ENCODE measurements at regions not wholly inside any gene's neighbourhood (a gene's known extent, or its start where the extent isn't known, plus 50 kb on each side); places are given as distances from the start of the nearest gene placed in this dataset.
"Not testable (repeated sequence)": the region's sequence is repeated elsewhere in the genome, so short reads cannot be mapped to it uniquely, and the experiment has no call there.

DNA sequence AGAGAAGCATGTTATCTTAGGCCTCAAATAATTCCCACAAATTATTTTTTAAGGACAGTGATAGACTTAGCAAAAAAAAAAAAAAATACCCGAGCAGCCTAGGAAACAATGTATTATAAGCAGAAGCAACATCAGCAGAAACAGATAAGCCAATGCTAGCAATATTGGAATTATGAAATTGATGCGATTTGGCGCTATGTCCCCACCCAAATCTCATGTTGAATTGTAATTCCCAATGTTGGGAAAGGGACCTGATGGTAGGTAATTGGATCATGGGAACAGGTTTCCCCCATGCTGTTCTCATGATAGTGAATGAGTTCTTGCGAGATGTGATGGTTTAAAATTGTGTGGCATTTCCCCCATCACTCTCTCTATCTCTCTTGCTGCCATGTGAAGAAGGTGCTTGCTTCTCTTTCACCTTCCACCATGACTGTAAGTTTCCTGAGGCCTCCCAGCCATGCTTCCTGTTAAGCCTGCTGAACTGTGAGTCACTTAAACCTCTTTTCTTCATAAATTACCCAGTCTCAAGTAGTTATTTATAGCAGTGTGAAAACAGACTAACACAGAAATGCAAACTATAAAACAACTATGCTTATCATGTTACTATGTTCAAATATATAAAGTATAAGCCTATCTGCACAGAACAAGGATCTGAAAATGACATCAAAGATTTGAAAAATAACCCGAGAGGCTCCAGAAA lies 75.6 kb upstream of the HIVEP3 start:
- DNase-seq (ENCODE audit: low read depth in 3 of 3, low spot score in 2 of 3) = no peak

DNA sequence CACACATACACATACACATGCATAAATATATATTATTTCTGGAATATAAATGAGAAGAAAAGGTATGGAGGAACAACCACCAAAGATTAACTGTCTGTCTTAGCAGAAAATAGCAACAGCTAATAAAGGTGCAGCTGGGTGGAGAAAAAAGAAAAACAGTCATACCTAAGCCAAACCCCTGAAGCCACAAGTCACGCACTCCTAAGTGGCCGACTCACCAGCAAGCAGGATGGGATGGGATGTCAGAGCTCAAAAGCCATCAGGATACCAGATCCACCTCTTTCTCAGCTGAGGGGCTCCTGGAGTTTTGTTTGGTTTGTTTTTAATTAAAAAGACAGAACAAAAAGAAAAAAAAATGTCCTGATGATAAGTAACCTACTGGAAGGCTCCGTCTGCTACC lies 64.7 kb upstream of the HIVEP3 start:
- DNase-seq (ENCODE audit: low read depth in 3 of 3, low spot score in 2 of 3) = no peak

DNA sequence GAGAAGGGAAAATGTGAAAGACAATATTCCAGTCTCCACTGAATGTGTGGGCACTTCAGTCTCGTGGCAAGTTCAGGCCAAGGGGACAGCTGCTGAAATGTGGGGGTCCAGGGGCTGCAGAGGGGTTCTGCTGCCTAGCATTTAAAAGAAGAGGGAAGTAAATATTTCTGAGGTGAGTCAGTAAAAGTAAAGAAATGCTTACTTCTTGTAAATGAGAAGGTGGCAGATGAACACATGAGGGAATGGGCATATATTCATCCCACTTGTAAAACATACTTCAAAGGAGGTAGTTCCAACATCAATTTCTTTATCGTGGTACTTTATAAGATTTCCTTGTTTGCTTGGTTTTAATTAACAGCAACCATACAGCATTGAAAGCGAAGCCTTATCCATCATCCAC lies 63.1 kb upstream of the HIVEP3 start:
- DNase-seq (ENCODE audit: low read depth in 3 of 3, low spot score in 2 of 3) = no peak

GRCh38 chr1:41980827-41981653 lies 62.3 kb upstream of the HIVEP3 start:
- no peak for DNase-seq (ENCODE audit: low read depth in 3 of 3, low spot score in 2 of 3)

DNA sequence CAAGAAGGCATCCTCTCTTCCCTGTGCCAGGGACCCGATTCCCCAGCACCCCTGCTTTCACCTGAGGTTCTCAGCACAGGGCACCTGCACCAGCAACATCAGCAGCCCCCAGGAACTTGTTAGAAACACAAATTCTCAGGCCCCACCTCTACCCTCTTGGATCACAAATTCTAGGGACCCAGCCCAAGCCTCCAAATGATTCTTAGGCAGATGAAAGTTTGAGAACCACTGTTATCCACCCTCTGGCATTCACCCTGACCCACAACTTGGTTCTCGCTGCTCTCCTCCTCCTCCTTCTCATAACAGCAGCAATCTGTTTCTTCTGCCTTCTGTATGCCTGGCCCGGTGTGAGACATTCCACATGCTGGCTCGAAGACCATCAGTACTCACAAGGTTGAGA lies 60.3 kb upstream of the HIVEP3 start:
- DNase-seq (ENCODE audit: low read depth in 3 of 3, low spot score in 2 of 3) = no peak

DNA sequence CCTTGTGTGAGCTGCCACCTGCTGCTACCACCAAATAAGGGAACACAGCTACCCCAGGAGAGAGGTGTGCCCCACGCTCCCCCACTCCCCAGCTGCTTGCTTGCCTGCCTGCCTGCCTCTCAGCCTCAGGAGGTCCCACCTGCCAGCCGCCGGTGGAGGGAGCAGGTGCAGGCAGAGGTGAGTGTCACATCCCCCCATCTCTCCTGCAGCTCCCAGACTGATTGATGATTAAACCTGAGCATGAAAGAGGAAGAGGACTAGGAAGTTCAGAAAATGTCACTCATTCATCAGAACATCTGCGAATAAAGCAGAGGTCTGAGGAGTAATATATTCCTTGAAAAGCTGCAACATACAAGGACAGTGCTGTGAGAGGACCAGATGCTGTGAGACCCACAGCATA lies 58.6 kb upstream of the HIVEP3 start:
- DNase-seq (ENCODE audit: low read depth in 3 of 3, low spot score in 2 of 3) = no peak

DNA sequence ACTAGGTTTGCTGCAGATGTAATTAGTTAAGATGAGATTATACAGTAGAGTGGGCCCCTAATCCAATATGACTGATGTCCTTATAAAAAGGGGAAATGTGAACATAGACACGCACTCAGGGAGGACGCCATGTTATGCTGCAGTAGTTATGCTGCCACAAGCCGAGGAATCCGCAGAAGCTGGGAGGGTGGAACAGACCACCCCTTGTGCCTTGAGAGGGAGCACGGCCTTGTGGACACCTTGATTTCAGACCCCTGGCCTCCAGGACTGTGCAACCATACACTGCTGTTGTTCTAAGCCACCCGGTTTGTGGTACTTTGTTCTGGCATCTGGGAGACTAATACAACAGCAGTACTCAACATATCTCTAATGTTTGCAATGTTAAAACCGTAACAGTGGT lies 57.9 kb upstream of the HIVEP3 start:
- no peak for DNase-seq (ENCODE audit: low read depth in 3 of 3, low spot score in 2 of 3)

GRCh38 chr1:41975850-41976569 lies 57.3 kb upstream of the HIVEP3 start:
- DNase-seq (ENCODE audit: low read depth in 3 of 3, low spot score in 2 of 3) = no peak

DNA sequence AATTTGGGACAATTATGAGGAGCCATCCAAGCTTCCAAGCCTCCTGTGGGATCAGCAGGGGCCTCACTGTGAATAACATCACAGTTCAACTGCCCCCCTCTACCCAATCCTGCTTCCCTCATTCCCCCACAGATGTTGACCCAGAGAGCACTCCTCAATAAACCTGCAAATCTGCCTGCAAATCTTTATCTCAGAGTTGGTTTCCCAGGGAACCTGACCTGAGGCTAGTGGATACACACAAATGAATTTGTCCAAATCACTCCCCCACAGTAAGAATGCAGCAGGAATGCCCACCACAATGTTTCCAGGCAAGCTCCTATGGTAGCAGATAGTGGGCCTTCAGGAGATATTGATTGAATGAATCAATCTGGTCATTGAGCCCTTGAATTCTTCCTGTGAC lies 56.4 kb upstream of the HIVEP3 start:
- no peak for DNase-seq (ENCODE audit: low read depth in 3 of 3, low spot score in 2 of 3)

DNA sequence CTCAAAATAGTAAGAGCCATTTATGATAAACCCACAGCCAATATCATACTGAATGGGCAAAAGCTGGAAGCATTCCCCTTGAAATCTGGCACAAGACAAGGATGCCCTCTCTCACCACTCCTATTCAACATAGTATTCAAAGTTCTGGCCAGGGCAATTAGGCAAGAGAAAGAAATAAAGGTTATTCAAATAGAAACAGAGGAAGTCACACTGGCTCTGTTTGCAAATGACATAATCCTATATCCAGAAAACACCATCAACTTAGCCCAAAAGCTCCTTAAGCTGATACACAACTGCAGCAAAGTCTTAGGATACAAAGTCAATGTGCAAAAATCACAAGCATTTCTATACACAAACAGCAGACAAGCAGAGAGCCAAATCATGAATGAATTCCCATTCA lies 49.8 kb upstream of the HIVEP3 start:
- not testable (repeated sequence) for DNase-seq (ENCODE audit: low read depth in 3 of 3, low spot score in 2 of 3)
